ENCODE measurements at regions not wholly inside any gene's neighbourhood (a gene's known extent, or its start where the extent isn't known, plus 50 kb on each side); places are given as distances from the start of the nearest gene placed in this dataset.

GRCh38 chr3:104452697-104453096 is 914.0 kb upstream of the ALCAM start:
- H3K27me3 Mint-ChIP-seq = no peaks in the 10 kb centered on the region

GRCh38 chr3:104458657-104459056 is 908.1 kb upstream of the ALCAM start:
- DNase-seq (ENCODE audit: low spot score) (no peak), ATAC-seq (no peak)
- Mint-ChIP-seq H3K36me3 (no peaks in the 10 kb centered on the region), H3K4me1 (ENCODE audit: low read depth in 2 of 2) (no peaks in the 10 kb centered on the region), H3K27me3 (no peaks in the 10 kb centered on the region), H3K27ac (no peak overlapping the region), H3K4me3 (no peak overlapping the region), H3K9me3 (peaks cover 13% of the 10 kb centered on the region)

More at GRCh38 chr3:104452697-104453096, 914.0 kb upstream of the ALCAM start:
- Mint-ChIP-seq H3K4me1 (ENCODE audit: low read depth in 2 of 2) (no peaks in the 10 kb centered on the region), H3K4me3 (no peak overlapping the region), H3K27ac (no peak overlapping the region), H3K9me3 (peaks cover 10% of the 10 kb centered on the region), H3K36me3 (no peaks in the 10 kb centered on the region)
- no peak for ATAC-seq
- no peak for DNase-seq (ENCODE audit: low spot score)

GRCh38 chr3:104460477-104461406 is 906.0 kb upstream of the ALCAM start:
- Mint-ChIP-seq H3K4me1 (ENCODE audit: low read depth in 2 of 2) (no peaks in the 10 kb centered on the region), H3K9me3 (peaks cover 16% of the 10 kb centered on the region), H3K27ac (no peak overlapping the region), H3K4me3 (no peak overlapping the region), H3K27me3 (no peaks in the 10 kb centered on the region), H3K36me3 (no peaks in the 10 kb centered on the region)
- ATAC-seq = no peak
- DNase-seq (ENCODE audit: low spot score) = no peak

- no peak overlapping the region for H3K27ac Mint-ChIP-seq
- no peaks in the 10 kb centered on the region for H3K36me3 Mint-ChIP-seq
- H3K4me1 Mint-ChIP-seq (ENCODE audit: low read depth in 2 of 2) = no peaks in the 10 kb centered on the region
- H3K4me3 Mint-ChIP-seq = no peak overlapping the region
- ATAC-seq (no peak), DNase-seq (ENCODE audit: low spot score) (no peak)
- H3K27me3 Mint-ChIP-seq = no peaks in the 10 kb centered on the region
- peaks cover 16% of the 10 kb centered on the region for H3K9me3 Mint-ChIP-seq
These were observed 905.3 kb upstream of the ALCAM start for GRCh38 chr3:104461431-104461830.

GRCh38 chr3:104472221-104472620 is 894.5 kb upstream of the ALCAM start:
- ATAC-seq (no peak), DNase-seq (ENCODE audit: low spot score) (no peak)
- Mint-ChIP-seq H3K27ac (no peak overlapping the region), H3K9me3 (peaks cover 22% of the 10 kb centered on the region), H3K4me1 (ENCODE audit: low read depth in 2 of 2) (no peaks in the 10 kb centered on the region), H3K4me3 (no peak overlapping the region), H3K36me3 (peaks cover 9% of the 10 kb centered on the region), H3K27me3 (no peaks in the 10 kb centered on the region)

- no peak for DNase-seq (ENCODE audit: low spot score)
- no peak overlapping the region for H3K27ac Mint-ChIP-seq
These were observed 892.7 kb upstream of the ALCAM start for GRCh38 chr3:104474011-104474410.

GRCh38 chr3:104503022-104503421 is 863.7 kb upstream of the ALCAM start:
- Mint-ChIP-seq H3K4me1 (ENCODE audit: low read depth in 2 of 2) (no peaks in the 10 kb centered on the region), H3K27ac (no peak overlapping the region), H3K27me3 (no peaks in the 10 kb centered on the region), H3K4me3 (no peak overlapping the region), H3K9me3 (peaks cover 8% of the 10 kb centered on the region), H3K36me3 (no peaks in the 10 kb centered on the region)
- ATAC-seq (peak in 1 of 2 donors; percentile 27), DNase-seq (ENCODE audit: low spot score) (no peak)

More at GRCh38 chr3:104474011-104474410, 892.7 kb upstream of the ALCAM start:
- Mint-ChIP-seq H3K36me3 (peaks cover 7% of the 10 kb centered on the region), H3K4me1 (ENCODE audit: low read depth in 2 of 2) (no peaks in the 10 kb centered on the region), H3K4me3 (no peak overlapping the region), H3K9me3 (peaks cover 19% of the 10 kb centered on the region), H3K27me3 (no peaks in the 10 kb centered on the region)
- no peak for ATAC-seq

- H3K4me1 Mint-ChIP-seq (ENCODE audit: low read depth in 2 of 2) = no peaks in the 10 kb centered on the region
- no peak for ATAC-seq
- no peaks in the 10 kb centered on the region for H3K9me3 Mint-ChIP-seq
- no peaks in the 10 kb centered on the region for H3K27me3 Mint-ChIP-seq
- H3K36me3 Mint-ChIP-seq = no peaks in the 10 kb centered on the region
- no peak for DNase-seq (ENCODE audit: low spot score)
- no peak overlapping the region for H3K27ac Mint-ChIP-seq
- no peak overlapping the region for H3K4me3 Mint-ChIP-seq
These were observed 856.4 kb upstream of the ALCAM start for GRCh38 chr3:104510131-104510849.

- Mint-ChIP-seq H3K9me3 (no peaks in the 10 kb centered on the region), H3K36me3 (no peaks in the 10 kb centered on the region), H3K27ac (no peak overlapping the region), H3K4me1 (ENCODE audit: low read depth in 2 of 2) (no peaks in the 10 kb centered on the region), H3K27me3 (no peaks in the 10 kb centered on the region), H3K4me3 (no peak overlapping the region)
- DNase-seq (ENCODE audit: low spot score) (no peak), ATAC-seq (no peak)
These were observed 852.3 kb upstream of the ALCAM start for GRCh38 chr3:104514371-104514770.

- no peak for ATAC-seq
These were observed 851.9 kb upstream of the ALCAM start for GRCh38 chr3:104514776-104515175.

GRCh38 chr3:104519068-104519467 is 847.6 kb upstream of the ALCAM start:
- Mint-ChIP-seq H3K27me3 (no peaks in the 10 kb centered on the region), H3K36me3 (no peaks in the 10 kb centered on the region), H3K27ac (no peak overlapping the region), H3K9me3 (no peaks in the 10 kb centered on the region), H3K4me3 (no peak overlapping the region), H3K4me1 (ENCODE audit: low read depth in 2 of 2) (no peaks in the 10 kb centered on the region)
- DNase-seq (ENCODE audit: low spot score) (no peak), ATAC-seq (no peak)

More at GRCh38 chr3:104514776-104515175, 851.9 kb upstream of the ALCAM start:
- Mint-ChIP-seq H3K4me3 (no peak overlapping the region), H3K4me1 (ENCODE audit: low read depth in 2 of 2) (no peaks in the 10 kb centered on the region), H3K27me3 (no peaks in the 10 kb centered on the region), H3K9me3 (no peaks in the 10 kb centered on the region), H3K36me3 (no peaks in the 10 kb centered on the region), H3K27ac (no peak overlapping the region)
- no peak for DNase-seq (ENCODE audit: low spot score)

GRCh38 chr3:104519468-104520227 is 847.1 kb upstream of the ALCAM start:
- Mint-ChIP-seq H3K4me3 (no peak overlapping the region), H3K4me1 (ENCODE audit: low read depth in 2 of 2) (no peaks in the 10 kb centered on the region), H3K36me3 (no peaks in the 10 kb centered on the region), H3K27ac (no peak overlapping the region), H3K27me3 (no peaks in the 10 kb centered on the region), H3K9me3 (no peaks in the 10 kb centered on the region)
- DNase-seq (ENCODE audit: low spot score) = no peak
- no peak for ATAC-seq

- ATAC-seq (no peak), DNase-seq (ENCODE audit: low spot score) (no peak)
- H3K4me3 Mint-ChIP-seq = no peak overlapping the region
- no peaks in the 10 kb centered on the region for H3K27me3 Mint-ChIP-seq
- no peaks in the 10 kb centered on the region for H3K9me3 Mint-ChIP-seq
- H3K27ac Mint-ChIP-seq = no peak overlapping the region
- no peaks in the 10 kb centered on the region for H3K36me3 Mint-ChIP-seq
- no peaks in the 10 kb centered on the region for H3K4me1 Mint-ChIP-seq (ENCODE audit: low read depth in 2 of 2)
These were observed 846.5 kb upstream of the ALCAM start for GRCh38 chr3:104520228-104520655.
